ENCODE measurements at regions not wholly inside any gene's neighbourhood (a gene's known extent, or its start where the extent isn't known, plus 50 kb on each side); places are given as distances from the start of the nearest gene placed in this dataset.

- no peaks in the 10 kb centered on the region for H3K9me2 ChIP-seq (replicated peaks; ENCODE audit: insufficient read depth, low read length)
- H4K20me1 ChIP-seq (ENCODE audit: insufficient read depth, low read depth, low read length), result no peaks in the 10 kb centered on the region
- H3K4me1 ChIP-seq (ENCODE audit: low read length), result no peaks in the 10 kb centered on the region
- H3K27ac ChIP-seq (ENCODE audit: low read length), result no peak overlapping the region
- peaks cover 27% of the 10 kb centered on the region for H3K9me3 ChIP-seq (ENCODE audit: low read length)
- H3K4me2 ChIP-seq (ENCODE audit: low read depth, low read length, poor library complexity, severe bottlenecking), result no peak overlapping the region
- H3K27me3 ChIP-seq (ENCODE audit: low read length), result no peaks in the 10 kb centered on the region
- H3K36me3 ChIP-seq (ENCODE audit: insufficient read depth, low read length), result no peaks in the 10 kb centered on the region
- no peak overlapping the region for H2AFZ ChIP-seq (ENCODE audit: low read length)
- H3K79me2 ChIP-seq (ENCODE audit: low read length), result no peaks in the 10 kb centered on the region
- DNase-seq, result no peak
- H3K4me3 ChIP-seq (ENCODE audit: low read length), result no peak overlapping the region
- H3K9ac ChIP-seq (ENCODE audit: low read length), result no peak overlapping the region
Measured at GRCh38 chr15:95615436-95615835, 715.1 kb upstream of the NR2F2 start.

DNA sequence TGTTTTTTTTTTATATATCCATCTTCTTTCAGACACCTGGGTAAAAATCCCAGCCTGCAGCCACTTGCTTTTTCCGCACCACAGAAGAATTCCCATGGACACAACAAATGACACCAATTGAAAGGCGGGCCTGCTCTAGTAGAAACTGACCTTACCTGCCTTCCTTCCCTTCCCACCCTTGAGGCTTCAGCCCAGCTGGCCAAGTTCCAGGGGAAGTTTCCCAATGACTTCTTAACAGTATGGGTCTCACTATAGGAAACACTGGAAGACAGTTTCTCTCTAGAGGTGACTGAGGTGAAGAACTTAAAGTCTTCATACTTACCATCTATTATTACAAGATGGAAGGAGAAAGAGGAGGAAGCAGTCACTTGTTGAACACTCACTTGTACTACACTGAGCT lies 714.2 kb upstream of the NR2F2 start:
- no peak for DNase-seq
- Histone ChIP-seq H4K20me1 (ENCODE audit: insufficient read depth, low read depth, low read length) (no peaks in the 10 kb centered on the region), H3K9me2 (replicated peaks; ENCODE audit: insufficient read depth, low read length) (no peaks in the 10 kb centered on the region), H3K9me3 (ENCODE audit: low read length) (peaks cover 22% of the 10 kb centered on the region), H3K36me3 (ENCODE audit: insufficient read depth, low read length) (no peaks in the 10 kb centered on the region), H3K9ac (ENCODE audit: low read length) (no peak overlapping the region), H2AFZ (ENCODE audit: low read length) (no peak overlapping the region), H3K79me2 (ENCODE audit: low read length) (no peaks in the 10 kb centered on the region), H3K4me2 (ENCODE audit: low read depth, low read length, poor library complexity, severe bottlenecking) (no peak overlapping the region), H3K27ac (ENCODE audit: low read length) (no peak overlapping the region), H3K27me3 (ENCODE audit: low read length) (no peaks in the 10 kb centered on the region), H3K4me1 (ENCODE audit: low read length) (no peaks in the 10 kb centered on the region), H3K4me3 (ENCODE audit: low read length) (no peak overlapping the region)

DNA sequence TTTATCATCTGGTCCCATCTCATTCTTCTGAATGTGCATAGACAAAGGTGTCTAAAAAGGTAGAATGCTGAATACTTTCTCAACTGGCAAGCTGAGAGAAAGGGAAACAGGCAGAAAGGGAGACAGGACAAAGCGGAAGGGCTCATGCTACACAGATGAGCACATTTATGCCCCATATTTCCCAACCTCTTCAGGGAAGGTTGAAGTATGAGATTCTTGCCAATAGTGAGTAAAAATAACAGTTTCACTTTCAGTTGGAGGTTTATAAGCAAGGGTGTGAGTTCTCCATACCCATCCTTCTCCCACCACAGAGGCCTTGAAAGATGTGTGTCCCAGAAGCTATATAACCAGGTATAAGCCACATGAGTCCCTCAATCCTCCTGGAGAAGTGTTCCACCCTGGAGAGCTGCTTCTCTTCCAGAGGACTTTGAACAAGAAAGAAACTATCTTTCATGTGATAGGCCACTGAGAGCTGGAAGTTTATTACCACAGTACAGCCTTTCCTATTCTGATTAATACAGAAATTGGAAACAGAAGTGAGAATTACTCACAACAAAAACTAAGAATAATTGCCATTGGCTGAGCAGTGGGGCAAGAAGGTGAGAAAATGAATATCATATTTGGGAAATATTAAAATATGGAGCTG lies 709.4 kb upstream of the NR2F2 start:
- no peak overlapping the region for H2AFZ ChIP-seq (ENCODE audit: low read length)
- no peak for DNase-seq
- no peaks in the 10 kb centered on the region for H3K4me1 ChIP-seq (ENCODE audit: low read length)
- no peaks in the 10 kb centered on the region for H3K27me3 ChIP-seq (ENCODE audit: low read length)
- H4K20me1 ChIP-seq (ENCODE audit: insufficient read depth, low read depth, low read length), result no peaks in the 10 kb centered on the region
- H3K4me2 ChIP-seq (ENCODE audit: low read depth, low read length, poor library complexity, severe bottlenecking), result no peak overlapping the region
- H3K27ac ChIP-seq (ENCODE audit: low read length), result no peak overlapping the region
- H3K4me3 ChIP-seq (ENCODE audit: low read length), result no peak overlapping the region
- H3K9ac ChIP-seq (ENCODE audit: low read length), result no peak overlapping the region
- peaks cover 22% of the 10 kb centered on the region for H3K9me3 ChIP-seq (ENCODE audit: low read length)
- H3K79me2 ChIP-seq (ENCODE audit: low read length), result no peaks in the 10 kb centered on the region
- no peaks in the 10 kb centered on the region for H3K9me2 ChIP-seq (replicated peaks; ENCODE audit: insufficient read depth, low read length)
- H3K36me3 ChIP-seq (ENCODE audit: insufficient read depth, low read length), result no peaks in the 10 kb centered on the region

GRCh38 chr15:95622843-95623242 lies 707.7 kb upstream of the NR2F2 start:
- Histone ChIP-seq H3K9ac (ENCODE audit: low read length) (no peak overlapping the region), H3K4me2 (ENCODE audit: low read depth, low read length, poor library complexity, severe bottlenecking) (no peak overlapping the region), H3K27me3 (ENCODE audit: low read length) (no peaks in the 10 kb centered on the region), H2AFZ (ENCODE audit: low read length) (no peak overlapping the region), H3K36me3 (ENCODE audit: insufficient read depth, low read length) (no peaks in the 10 kb centered on the region), H3K27ac (ENCODE audit: low read length) (no peak overlapping the region), H3K4me3 (ENCODE audit: low read length) (no peak overlapping the region), H3K79me2 (ENCODE audit: low read length) (no peaks in the 10 kb centered on the region), H3K9me2 (replicated peaks; ENCODE audit: insufficient read depth, low read length) (no peaks in the 10 kb centered on the region), H3K4me1 (ENCODE audit: low read length) (no peaks in the 10 kb centered on the region), H3K9me3 (ENCODE audit: low read length) (peaks cover 20% of the 10 kb centered on the region), H4K20me1 (ENCODE audit: insufficient read depth, low read depth, low read length) (no peaks in the 10 kb centered on the region)
- DNase-seq, result no peak

- H3K4me3 ChIP-seq (ENCODE audit: low read length), result no peak overlapping the region
- no peaks in the 10 kb centered on the region for H3K9me2 ChIP-seq (replicated peaks; ENCODE audit: insufficient read depth, low read length)
- no peak overlapping the region for H3K4me2 ChIP-seq (ENCODE audit: low read depth, low read length, poor library complexity, severe bottlenecking)
- no peak overlapping the region for H3K9ac ChIP-seq (ENCODE audit: low read length)
- H2AFZ ChIP-seq (ENCODE audit: low read length), result no peak overlapping the region
- peaks cover 14% of the 10 kb centered on the region for H3K9me3 ChIP-seq (ENCODE audit: low read length)
- H4K20me1 ChIP-seq (ENCODE audit: insufficient read depth, low read depth, low read length), result no peaks in the 10 kb centered on the region
- no peak for DNase-seq
- H3K27me3 ChIP-seq (ENCODE audit: low read length), result no peaks in the 10 kb centered on the region
- no peak overlapping the region for H3K27ac ChIP-seq (ENCODE audit: low read length)
- H3K4me1 ChIP-seq (ENCODE audit: low read length), result no peaks in the 10 kb centered on the region
- H3K36me3 ChIP-seq (ENCODE audit: insufficient read depth, low read length), result no peaks in the 10 kb centered on the region
- no peaks in the 10 kb centered on the region for H3K79me2 ChIP-seq (ENCODE audit: low read length)
Measured at GRCh38 chr15:95624100-95624499, 706.4 kb upstream of the NR2F2 start.

GRCh38 chr15:95624616-95625361 lies 705.7 kb upstream of the NR2F2 start:
- Histone ChIP-seq H4K20me1 (ENCODE audit: insufficient read depth, low read depth, low read length) (no peaks in the 10 kb centered on the region), H3K4me3 (ENCODE audit: low read length) (no peak overlapping the region), H3K4me2 (ENCODE audit: low read depth, low read length, poor library complexity, severe bottlenecking) (no peak overlapping the region), H3K79me2 (ENCODE audit: low read length) (no peaks in the 10 kb centered on the region), H3K27me3 (ENCODE audit: low read length) (no peaks in the 10 kb centered on the region), H3K9me2 (replicated peaks; ENCODE audit: insufficient read depth, low read length) (no peaks in the 10 kb centered on the region), H2AFZ (ENCODE audit: low read length) (no peak overlapping the region), H3K36me3 (ENCODE audit: insufficient read depth, low read length) (no peaks in the 10 kb centered on the region), H3K4me1 (ENCODE audit: low read length) (no peaks in the 10 kb centered on the region), H3K9ac (ENCODE audit: low read length) (no peak overlapping the region), H3K9me3 (ENCODE audit: low read length) (peaks cover 13% of the 10 kb centered on the region), H3K27ac (ENCODE audit: low read length) (no peak overlapping the region)
- DNase-seq, result no peak

GRCh38 chr15:95626501-95627361 lies 703.8 kb upstream of the NR2F2 start:
- no peak overlapping the region for H3K9ac ChIP-seq (ENCODE audit: low read length)
- H3K36me3 ChIP-seq (ENCODE audit: insufficient read depth, low read length), result no peaks in the 10 kb centered on the region
- H3K79me2 ChIP-seq (ENCODE audit: low read length), result no peaks in the 10 kb centered on the region
- no peaks in the 10 kb centered on the region for H3K9me2 ChIP-seq (replicated peaks; ENCODE audit: insufficient read depth, low read length)
- no peaks in the 10 kb centered on the region for H4K20me1 ChIP-seq (ENCODE audit: insufficient read depth, low read depth, low read length)
- H3K4me3 ChIP-seq (ENCODE audit: low read length), result no peak overlapping the region
- H3K4me2 ChIP-seq (ENCODE audit: low read depth, low read length, poor library complexity, severe bottlenecking), result no peak overlapping the region
- H3K4me1 ChIP-seq (ENCODE audit: low read length), result no peaks in the 10 kb centered on the region
- no peak overlapping the region for H2AFZ ChIP-seq (ENCODE audit: low read length)
- no peaks in the 10 kb centered on the region for H3K27me3 ChIP-seq (ENCODE audit: low read length)
- H3K27ac ChIP-seq (ENCODE audit: low read length), result no peak overlapping the region
- H3K9me3 ChIP-seq (ENCODE audit: low read length), result peaks cover 17% of the 10 kb centered on the region
- DNase-seq, result no peak

GRCh38 chr15:95629503-95630168 lies 700.9 kb upstream of the NR2F2 start:
- DNase-seq, result no peak
- Histone ChIP-seq H3K9ac (ENCODE audit: low read length) (no peak overlapping the region), H3K9me3 (ENCODE audit: low read length) (peaks cover 36% of the 10 kb centered on the region), H3K4me2 (ENCODE audit: low read depth, low read length, poor library complexity, severe bottlenecking) (no peak overlapping the region), H3K9me2 (replicated peaks; ENCODE audit: insufficient read depth, low read length) (no peaks in the 10 kb centered on the region), H3K4me1 (ENCODE audit: low read length) (no peaks in the 10 kb centered on the region), H3K36me3 (ENCODE audit: insufficient read depth, low read length) (no peaks in the 10 kb centered on the region), H3K27me3 (ENCODE audit: low read length) (no peaks in the 10 kb centered on the region), H4K20me1 (ENCODE audit: insufficient read depth, low read depth, low read length) (no peaks in the 10 kb centered on the region), H3K79me2 (ENCODE audit: low read length) (no peaks in the 10 kb centered on the region), H3K27ac (ENCODE audit: low read length) (no peak overlapping the region), H2AFZ (ENCODE audit: low read length) (no peak overlapping the region), H3K4me3 (ENCODE audit: low read length) (no peak overlapping the region)

Measured in Karpas-422 (cell line).